ENCODE measurements at regions not wholly inside any gene's neighbourhood (a gene's known extent, or its start where the extent isn't known, plus 50 kb on each side); places are given as distances from the start of the nearest gene placed in this dataset.

DNA sequence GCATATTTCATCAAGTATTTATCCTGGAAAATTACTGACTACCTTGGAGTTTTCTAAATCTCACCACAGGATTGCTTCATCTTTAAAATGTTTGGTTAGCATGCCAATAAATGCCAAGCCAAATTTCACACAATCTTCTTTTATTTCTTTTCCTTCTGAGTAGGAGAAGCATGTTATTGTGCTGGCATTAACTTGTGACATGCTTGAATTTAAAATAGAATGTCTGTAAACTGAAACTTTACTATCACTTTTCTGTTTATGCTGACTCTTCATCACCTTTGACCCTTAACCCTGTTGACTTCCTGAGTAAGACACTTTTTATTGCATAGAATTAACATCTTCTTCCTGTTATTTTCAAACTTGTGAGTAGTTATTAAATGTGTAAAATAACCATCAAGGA lies 56.2 kb upstream of the LRRTM4 start:
- TF ChIP-seq, protein P1, sequence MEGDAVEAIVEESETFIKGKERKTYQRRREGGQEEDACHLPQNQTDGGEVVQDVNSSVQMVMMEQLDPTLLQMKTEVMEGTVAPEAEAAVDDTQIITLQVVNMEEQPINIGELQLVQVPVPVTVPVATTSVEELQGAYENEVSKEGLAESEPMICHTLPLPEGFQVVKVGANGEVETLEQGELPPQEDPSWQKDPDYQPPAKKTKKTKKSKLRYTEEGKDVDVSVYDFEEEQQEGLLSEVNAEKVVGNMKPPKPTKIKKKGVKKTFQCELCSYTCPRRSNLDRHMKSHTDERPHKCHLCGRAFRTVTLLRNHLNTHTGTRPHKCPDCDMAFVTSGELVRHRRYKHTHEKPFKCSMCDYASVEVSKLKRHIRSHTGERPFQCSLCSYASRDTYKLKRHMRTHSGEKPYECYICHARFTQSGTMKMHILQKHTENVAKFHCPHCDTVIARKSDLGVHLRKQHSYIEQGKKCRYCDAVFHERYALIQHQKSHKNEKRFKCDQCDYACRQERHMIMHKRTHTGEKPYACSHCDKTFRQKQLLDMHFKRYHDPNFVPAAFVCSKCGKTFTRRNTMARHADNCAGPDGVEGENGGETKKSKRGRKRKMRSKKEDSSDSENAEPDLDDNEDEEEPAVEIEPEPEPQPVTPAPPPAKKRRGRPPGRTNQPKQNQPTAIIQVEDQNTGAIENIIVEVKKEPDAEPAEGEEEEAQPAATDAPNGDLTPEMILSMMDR (conservative IDR thresholded peaks at IDR 0.05; ENCODE audit: low read length), result no peak
- no peak for TF ChIP-seq EZH2phosphoT487 (IDR thresholded peaks at IDR 0.05; ENCODE audit: borderline replicate concordance)

Data from Loucy (cell line).